ENCODE measurements at regions not wholly inside any gene's neighbourhood (a gene's known extent, or its start where the extent isn't known, plus 50 kb on each side); places are given as distances from the start of the nearest gene placed in this dataset.
A peak's percentile ranks its signal among the peaks of the same experiment; 100 is the strongest.

- Histone ChIP-seq H3K4me1 (peaks cover 50 to 97% (median 70%) of the 10 kb centered on the region in 4 donors), H3K9me3 (no peaks in the 10 kb centered on the region), H3K27me3 (peaks cover 0 to 12% (median 3%) of the 10 kb centered on the region in 4 donors), H3K4me3 (no peak overlapping the region), H3K27ac (replicated peaks in 1 of 4) (peak overlapping the region; percentile 64 to 71 (median 68)), H3K36me3 (no peaks in the 10 kb centered on the region)
- 96% methylated on average over 1 of the region's 1 CpG for WGBS
- intact Hi-C loops (cut with DNase I) = loop anchor here (5.0 to 10.0 kb wide), 2 partner anchors 269 to 457 kb away; partner anchors contain the start of gene HES1
- TF ChIP-seq CTCF (IDR thresholded peaks at IDR 0.05) = no peak
- no peak for TF ChIP-seq POLR2A (IDR thresholded peaks at IDR 0.05; ENCODE audit: low read depth)
- TF ChIP-seq EP300 (IDR thresholded peaks at IDR 0.05) = no peak
- no peak for TF ChIP-seq POLR2AphosphoS5 (IDR thresholded peaks at IDR 0.05)
- DNase-seq (ENCODE audit: extremely low spot score) = no peak
Measured at GRCh38 chr3:193865339-193865738, 270.6 kb upstream of the HES1 start.

- Histone ChIP-seq H3K27ac (replicated peaks in 1 of 4) (peak overlapping the region; percentile 62 to 71 (median 68)), H3K4me3 (no peak overlapping the region), H3K36me3 (no peaks in the 10 kb centered on the region), H3K9me3 (no peaks in the 10 kb centered on the region), H3K4me1 (peaks cover 50 to 92% (median 71%) of the 10 kb centered on the region in 4 donors), H3K27me3 (peaks cover 0 to 15% (median 3%) of the 10 kb centered on the region in 4 donors)
- TF ChIP-seq POLR2A (IDR thresholded peaks at IDR 0.05; ENCODE audit: low read depth) = no peak
- WGBS = 52% methylated on average over 4 of the region's 4 CpGs
- DNase-seq (ENCODE audit: extremely low spot score) = no peak
- intact Hi-C loops (cut with DNase I) = loop anchor here (5.0 to 10.0 kb wide), 2 partner anchors 269 to 456 kb away; partner anchors contain the start of gene HES1
Measured at GRCh38 chr3:193865896-193866480, 270.0 kb upstream of the HES1 start.

- no peak overlapping the region for H3K4me3 ChIP-seq
- no peak for TF ChIP-seq POLR2A (IDR thresholded peaks at IDR 0.05; ENCODE audit: low read depth)
- TF ChIP-seq EP300 (IDR thresholded peaks at IDR 0.05) = no peak
- TF ChIP-seq POLR2AphosphoS5 (IDR thresholded peaks at IDR 0.05) = no peak
- TF ChIP-seq CTCF (IDR thresholded peaks at IDR 0.05) = no peak
- no peak overlapping the region for H3K27ac ChIP-seq (replicated peaks in 1 of 4)
- 96% methylated on average over 6 of the region's 7 CpGs for WGBS
- H3K36me3 ChIP-seq = no peaks in the 10 kb centered on the region
- peaks cover 0 to 15% (median 3%) of the 10 kb centered on the region in 4 donors for H3K27me3 ChIP-seq
- peaks cover 32 to 66% (median 50%) of the 10 kb centered on the region in 4 donors for H3K4me1 ChIP-seq
- DNase-seq (ENCODE audit: extremely low spot score) = no peak
- no peaks in the 10 kb centered on the region for H3K9me3 ChIP-seq
- intact Hi-C loops (cut with DNase I) = loop anchor here (5.0 to 10.0 kb wide), 2 partner anchors 266 to 454 kb away; partner anchors contain the start of gene HES1
Measured at GRCh38 chr3:193868590-193868989, 267.4 kb upstream of the HES1 start.

GRCh38 chr3:193869221-193870201 is 266.4 kb upstream of the HES1 start:
- no peaks in the 10 kb centered on the region for H3K9me3 ChIP-seq
- H3K27me3 ChIP-seq = peaks cover 0 to 15% (median 3%) of the 10 kb centered on the region in 4 donors
- H3K36me3 ChIP-seq = no peaks in the 10 kb centered on the region
- no peak for DNase-seq (ENCODE audit: extremely low spot score)
- intact Hi-C loops (cut with DNase I) = loop anchor here (5.0 to 10.0 kb wide), 2 partner anchors 265 to 453 kb away; partner anchors contain the start of gene HES1
- H3K27ac ChIP-seq (replicated peaks in 1 of 4) = peak overlapping the region in 3 of 4 donors; percentile 13 to 51 (median 26)
- H3K4me3 ChIP-seq = peak overlapping the region; percentile 5 to 24 (median 15)
- TF ChIP-seq POLR2AphosphoS5 (IDR thresholded peaks at IDR 0.05) (peak in 1 of 2 donors; percentile 29), POLR2A (IDR thresholded peaks at IDR 0.05; ENCODE audit: low read depth) (no peak)
- peaks cover 22 to 57% (median 41%) of the 10 kb centered on the region in 4 donors for H3K4me1 ChIP-seq
- WGBS = 57% methylated on average over 16 of the region's 71 CpGs

GRCh38 chr3:193870376-193871219 is 265.4 kb upstream of the HES1 start:
- Histone ChIP-seq H3K4me3 (peak overlapping the region in 2 of 4 donors; percentile 12 to 18), H3K36me3 (no peaks in the 10 kb centered on the region), H3K4me1 (peaks cover 20 to 46% (median 31%) of the 10 kb centered on the region in 4 donors), H3K9me3 (no peaks in the 10 kb centered on the region), H3K27ac (replicated peaks in 1 of 4) (peak overlapping the region in 1 of 4 donors; percentile 26), H3K27me3 (peaks cover 0 to 15% (median 3%) of the 10 kb centered on the region in 4 donors)
- WGBS = 87% methylated on average over 18 of the region's 18 CpGs
- no peak for TF ChIP-seq CTCF (IDR thresholded peaks at IDR 0.05)
- TF ChIP-seq POLR2A (IDR thresholded peaks at IDR 0.05; ENCODE audit: low read depth) = no peak
- no peak for TF ChIP-seq POLR2AphosphoS5 (IDR thresholded peaks at IDR 0.05)
- intact Hi-C loops (cut with DNase I) = no loop called here
- no peak for DNase-seq (ENCODE audit: extremely low spot score)
